ENCODE measurements at regions not wholly inside any gene's neighbourhood (a gene's known extent, or its start where the extent isn't known, plus 50 kb on each side); places are given as distances from the start of the nearest gene placed in this dataset.

- Histone ChIP-seq H3K4me2 (ENCODE audit: insufficient read depth, low read length) (no peak overlapping the region), H3K9me1 (replicated peaks; ENCODE audit: control insufficient read depth, extremely low read depth, insufficient read depth, low read length) (no peaks in the 10 kb centered on the region), H3K4me1 (ENCODE audit: control insufficient read depth, extremely low read depth, insufficient read depth, low read length) (peaks cover 5% of the 10 kb centered on the region), H3K79me2 (ENCODE audit: control insufficient read depth, insufficient read depth, low read length) (no peaks in the 10 kb centered on the region), H3K9me3 (replicated peaks; ENCODE audit: control insufficient read depth, insufficient read depth, low read length) (no peaks in the 10 kb centered on the region), H3K4me3 (replicated peaks in 1 of 3; ENCODE audit: insufficient read depth in 1 of 3, low read depth in 1 of 3, low read length in 3 of 3) (no peak overlapping the region), H3K36me3 (ENCODE audit: control insufficient read depth in 2 of 2, extremely low read depth in 1 of 2, insufficient read depth in 2 of 2, low read length in 2 of 2) (no peaks in the 10 kb centered on the region), H2AFZ (ENCODE audit: low read depth, low read length) (no peak overlapping the region), H4K20me1 (replicated peaks; ENCODE audit: control insufficient read depth, extremely low read depth, insufficient read depth, low read length) (no peaks in the 10 kb centered on the region), H3K27ac (ENCODE audit: insufficient read depth, low read depth, low read length) (no peak overlapping the region), H3K9ac (replicated peaks; ENCODE audit: extremely low read depth, insufficient read depth, low read length) (no peak overlapping the region), H3K27me3 (ENCODE audit: control insufficient read depth in 2 of 2, insufficient read depth in 2 of 2, low read length in 2 of 2) (peaks cover 2 to 4% of the 10 kb centered on the region in 2 experiments)
- POLR2A ChIA-PET = no interaction called here
- dilution Hi-C loops (cut with MboI; ENCODE audit: extremely low pct_ligation_motif_present, low sequenced_read_pairs) (no loop called here), intact Hi-C loops (cut with micrococcal nuclease) (loop anchor here (1.0 to 5.0 kb wide), 7 partner anchors 57 to 543 kb away; no protein-coding TSS in a partner anchor)
- TF ChIP-seq GATA2 (IDR thresholded peaks at IDR 0.05; ENCODE audit: insufficient read depth, insufficient read length, low read depth, low read length) (no peak), FOS (IDR thresholded peaks at IDR 0.05; ENCODE audit: borderline replicate concordance, insufficient read depth, low read length) (no peak), POLR2AphosphoS5 (IDR thresholded peaks at IDR 0.05; ENCODE audit: insufficient read depth, low read depth, low read length) (no peak), POLR2A (IDR thresholded peaks at IDR 0.05; ENCODE audit: low read depth, low read length) (no peak), MAX (IDR thresholded peaks at IDR 0.05; ENCODE audit: insufficient read depth, insufficient read length) (no peak), JUN (IDR thresholded peaks at IDR 0.05; ENCODE audit: borderline replicate concordance, insufficient read depth, insufficient read length, low read depth) (no peak), MYC (IDR thresholded peaks at IDR 0.05; ENCODE audit: low read depth, low read length) (no peak), EZH2 (IDR thresholded peaks at IDR 0.05; ENCODE audit: borderline replicate concordance, low read depth, low read length, severe bottlenecking) (no peak), CTCF (IDR thresholded peaks at IDR 0.05; ENCODE audit: extremely low read depth in 1 of 2, insufficient read depth in 1 of 2, low read depth in 1 of 2, low read length in 2 of 2) (no peak)
- DNase-seq (ENCODE audit: low read depth, low spot score) (no peak), FAIRE-seq (no peak)
- CTCF ChIA-PET = interaction anchor here (0.6 to 4.2 kb wide), 52 partner anchors 8 to 544 kb away, joined by 3 to 96 read pairs (median 5); partner anchors contain the start of genes CD93 and THBD
- BruUV-seq (replicated peaks) = no TSS peak
These were observed 116.1 kb upstream of the NXT1 start for GRCh38 chr20:23234311-23235078.

Data from endothelial cell of umbilical vein (primary cell).